ENCODE measurements at regions not wholly inside any gene's neighbourhood (a gene's known extent, or its start where the extent isn't known, plus 50 kb on each side); places are given as distances from the start of the nearest gene placed in this dataset.

DNA sequence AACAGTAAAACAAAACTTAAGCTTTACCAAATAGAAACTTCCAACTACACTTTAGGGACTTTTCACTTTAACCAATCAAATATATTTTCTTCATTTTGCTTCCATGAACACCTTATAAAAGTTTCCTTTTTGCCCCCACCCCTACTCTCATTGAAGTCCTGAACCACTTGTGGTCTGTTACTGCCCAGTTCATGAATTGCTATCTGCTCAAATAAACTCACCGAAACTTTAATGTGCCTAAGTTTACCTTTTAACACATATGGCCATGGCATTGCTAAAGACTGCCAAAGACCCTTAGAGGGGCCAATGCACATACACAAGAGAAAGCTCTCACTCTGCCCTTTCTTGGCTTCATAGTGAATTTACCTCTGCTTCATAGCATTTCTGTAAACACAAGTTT lies 195.3 kb downstream of the RND3 start:
- Histone ChIP-seq H3K27me3 (no peaks in the 10 kb centered on the region), H3K9me3 (no peaks in the 10 kb centered on the region), H3K4me3 (no peak overlapping the region), H3K27ac (no peak overlapping the region), H3K4me1 (peaks cover 0 to 8% (median 0%) of the 10 kb centered on the region in 12 donors), H3K36me3 (no peaks in the 10 kb centered on the region)
- no peak for DNase-seq
- intact Hi-C loops (cut with DNase I), result no loop called here
- no peak for TF ChIP-seq POLR2A (IDR thresholded peaks at IDR 0.05)
- TF ChIP-seq, protein P1, sequence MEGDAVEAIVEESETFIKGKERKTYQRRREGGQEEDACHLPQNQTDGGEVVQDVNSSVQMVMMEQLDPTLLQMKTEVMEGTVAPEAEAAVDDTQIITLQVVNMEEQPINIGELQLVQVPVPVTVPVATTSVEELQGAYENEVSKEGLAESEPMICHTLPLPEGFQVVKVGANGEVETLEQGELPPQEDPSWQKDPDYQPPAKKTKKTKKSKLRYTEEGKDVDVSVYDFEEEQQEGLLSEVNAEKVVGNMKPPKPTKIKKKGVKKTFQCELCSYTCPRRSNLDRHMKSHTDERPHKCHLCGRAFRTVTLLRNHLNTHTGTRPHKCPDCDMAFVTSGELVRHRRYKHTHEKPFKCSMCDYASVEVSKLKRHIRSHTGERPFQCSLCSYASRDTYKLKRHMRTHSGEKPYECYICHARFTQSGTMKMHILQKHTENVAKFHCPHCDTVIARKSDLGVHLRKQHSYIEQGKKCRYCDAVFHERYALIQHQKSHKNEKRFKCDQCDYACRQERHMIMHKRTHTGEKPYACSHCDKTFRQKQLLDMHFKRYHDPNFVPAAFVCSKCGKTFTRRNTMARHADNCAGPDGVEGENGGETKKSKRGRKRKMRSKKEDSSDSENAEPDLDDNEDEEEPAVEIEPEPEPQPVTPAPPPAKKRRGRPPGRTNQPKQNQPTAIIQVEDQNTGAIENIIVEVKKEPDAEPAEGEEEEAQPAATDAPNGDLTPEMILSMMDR (IDR thresholded peaks at IDR 0.05), result no peak
- ATAC-seq, result no peak
- 97 to 100% (median 97%) methylated on average over 1 of the region's 1 CpG for WGBS, 4 donors

DNA sequence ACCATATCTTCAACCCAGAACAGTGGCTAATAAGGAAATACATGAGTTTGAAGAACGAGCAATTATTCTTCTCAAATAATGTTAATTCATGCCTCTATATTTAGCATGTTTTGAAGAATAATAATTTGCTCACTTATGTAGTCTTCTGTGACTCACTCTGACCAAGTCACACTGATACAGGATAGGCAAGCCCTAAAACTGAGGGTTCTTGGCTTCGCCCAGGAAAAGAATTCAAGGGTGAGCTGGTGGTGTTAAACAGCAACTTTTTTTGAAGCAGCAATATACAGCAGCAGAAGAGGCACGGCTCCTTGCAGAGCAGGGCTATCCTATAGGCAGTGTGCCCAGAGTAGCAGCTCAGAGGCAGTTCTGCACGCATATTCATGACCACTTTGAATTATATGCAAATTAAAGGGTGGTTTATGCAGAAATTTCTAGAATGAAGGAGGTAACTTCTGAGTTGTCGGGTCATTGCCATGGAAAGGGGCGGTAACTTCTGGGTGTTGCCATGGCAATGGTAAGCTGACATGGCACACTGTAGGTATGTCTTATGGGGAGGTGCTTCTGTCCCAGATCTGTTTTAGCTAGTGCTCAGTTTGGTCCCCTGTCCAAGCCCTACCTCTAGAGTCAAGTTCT lies 200.6 kb downstream of the RND3 start:
- no peak overlapping the region for H3K4me3 ChIP-seq
- intact Hi-C loops (cut with DNase I), result loop anchor here in 2 of 10 donors (10.0 kb wide), 1 partner anchor 198 kb away; the partner anchor contains the start of gene RND3 (in 2 of the 2)

DNA sequence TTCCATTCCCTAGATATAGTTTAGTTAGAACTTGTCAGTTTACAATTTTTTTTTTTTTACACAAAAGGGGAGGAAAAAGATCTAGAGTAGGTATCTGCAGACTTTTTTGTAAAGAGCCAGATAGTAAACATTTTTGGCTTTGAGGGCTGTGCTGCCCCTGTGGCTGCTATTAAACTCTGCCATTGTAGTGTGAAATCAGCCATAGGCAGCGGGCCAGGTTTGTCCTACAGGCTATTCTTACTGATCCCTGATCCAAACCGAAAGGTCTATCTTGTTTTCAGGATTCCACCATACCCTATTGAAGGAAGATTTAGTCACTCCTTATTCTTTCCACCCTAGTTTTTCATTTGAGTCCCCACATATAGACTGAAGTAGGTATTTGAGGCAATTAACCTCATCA lies 203.4 kb downstream of the RND3 start:
- peaks cover 0 to 24% (median 4%) of the 10 kb centered on the region in 12 donors for H3K4me1 ChIP-seq
- no peaks in the 10 kb centered on the region for H3K27me3 ChIP-seq
- H3K27ac ChIP-seq, result no peak overlapping the region
- no peak for ATAC-seq
- intact Hi-C loops (cut with DNase I), result loop anchor here in 4 of 10 donors (5.0 to 10.0 kb wide), 3 partner anchors 193 to 203 kb away; partner anchors contain the start of gene RND3 (in 3 of the 4)
- TF ChIP-seq, protein P1 (IDR thresholded peaks at IDR 0.05), result no peak
- TF ChIP-seq POLR2A (IDR thresholded peaks at IDR 0.05), result no peak
- no peak for DNase-seq
- no peaks in the 10 kb centered on the region for H3K36me3 ChIP-seq
- WGBS, 4 donors, result 94 to 98% (median 95%) methylated on average over 2 of the region's 2 CpGs
- no peak overlapping the region for H3K4me3 ChIP-seq
- H3K9me3 ChIP-seq, result no peaks in the 10 kb centered on the region

More for the DNA sequence above, 200.6 kb downstream of the RND3 start:
- DNase-seq, result no peak
- H3K4me1 ChIP-seq, result peaks cover 0 to 10% (median 2%) of the 10 kb centered on the region in 12 donors
- TF ChIP-seq, protein P1 (IDR thresholded peaks at IDR 0.05), result no peak
- no peak for TF ChIP-seq POLR2A (IDR thresholded peaks at IDR 0.05)
- ATAC-seq, result no peak
- WGBS, 4 donors, result 88 to 93% (median 90%) methylated on average over 6 of the region's 6 CpGs
- H3K27me3 ChIP-seq, result no peaks in the 10 kb centered on the region
- no peaks in the 10 kb centered on the region for H3K36me3 ChIP-seq
- H3K9me3 ChIP-seq, result no peaks in the 10 kb centered on the region
- H3K27ac ChIP-seq, result no peak overlapping the region

DNA sequence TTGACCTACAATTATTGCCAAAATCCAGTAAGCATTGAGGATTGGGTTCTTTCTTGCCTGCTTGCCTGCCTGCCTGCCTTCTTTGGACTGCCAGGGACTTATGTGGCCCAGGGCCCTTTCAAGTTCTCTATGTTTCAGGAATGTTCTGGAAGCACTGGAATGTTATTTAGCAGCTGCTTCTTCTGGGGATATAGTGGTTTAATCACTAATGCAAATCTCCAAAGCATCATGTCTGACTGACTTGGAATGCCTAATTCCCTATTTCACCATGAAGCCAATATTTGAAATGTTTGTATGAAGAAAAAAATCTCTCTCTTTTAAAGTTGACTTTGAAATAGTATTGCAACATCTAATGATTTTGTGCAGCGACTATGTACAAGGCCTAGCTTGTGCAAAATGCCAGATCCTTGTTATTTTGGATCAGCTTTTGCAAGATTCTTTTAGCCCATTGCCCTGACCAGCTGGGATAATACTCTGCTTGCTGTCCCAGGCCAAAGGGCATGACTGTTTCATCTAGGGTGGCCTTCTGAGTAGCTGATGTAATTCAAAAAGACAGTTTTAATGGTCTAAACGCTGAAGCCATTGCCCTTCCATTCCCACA lies 204.6 kb downstream of the RND3 start:
- peak overlapping the region in 8 of 12 donors; percentile 1 to 45 (median 16) for H3K27ac ChIP-seq
- intact Hi-C loops (cut with DNase I), result loop anchor here in 4 of 10 donors (5.0 to 10.0 kb wide), 3 partner anchors 194 to 204 kb away; partner anchors contain the start of gene RND3 (in 3 of the 4)
- 60 to 67% (median 66%) methylated on average over 2 of the region's 2 CpGs for whole genome bisulfite sequencing, 4 donors

More for the DNA sequence above, 204.6 kb downstream of the RND3 start:
- Histone ChIP-seq H3K4me3 (no peak overlapping the region), H3K36me3 (no peaks in the 10 kb centered on the region), H3K9me3 (no peaks in the 10 kb centered on the region), H3K4me1 (peaks cover 0 to 26% (median 4%) of the 10 kb centered on the region in 12 donors), H3K27me3 (no peaks in the 10 kb centered on the region)
- DNase-seq, result peak in 3 of 5 donors; percentile 25 to 39 (median 33)
- peak in 3 of 4 donors; percentile 38 to 86 (median 71) for ATAC-seq
- TF ChIP-seq, protein P1 (IDR thresholded peaks at IDR 0.05), result no peak
- TF ChIP-seq POLR2A (IDR thresholded peaks at IDR 0.05), result no peak
